ENCODE measurements at regions not wholly inside any gene's neighbourhood (a gene's known extent, or its start where the extent isn't known, plus 50 kb on each side); places are given as distances from the start of the nearest gene placed in this dataset.

DNA sequence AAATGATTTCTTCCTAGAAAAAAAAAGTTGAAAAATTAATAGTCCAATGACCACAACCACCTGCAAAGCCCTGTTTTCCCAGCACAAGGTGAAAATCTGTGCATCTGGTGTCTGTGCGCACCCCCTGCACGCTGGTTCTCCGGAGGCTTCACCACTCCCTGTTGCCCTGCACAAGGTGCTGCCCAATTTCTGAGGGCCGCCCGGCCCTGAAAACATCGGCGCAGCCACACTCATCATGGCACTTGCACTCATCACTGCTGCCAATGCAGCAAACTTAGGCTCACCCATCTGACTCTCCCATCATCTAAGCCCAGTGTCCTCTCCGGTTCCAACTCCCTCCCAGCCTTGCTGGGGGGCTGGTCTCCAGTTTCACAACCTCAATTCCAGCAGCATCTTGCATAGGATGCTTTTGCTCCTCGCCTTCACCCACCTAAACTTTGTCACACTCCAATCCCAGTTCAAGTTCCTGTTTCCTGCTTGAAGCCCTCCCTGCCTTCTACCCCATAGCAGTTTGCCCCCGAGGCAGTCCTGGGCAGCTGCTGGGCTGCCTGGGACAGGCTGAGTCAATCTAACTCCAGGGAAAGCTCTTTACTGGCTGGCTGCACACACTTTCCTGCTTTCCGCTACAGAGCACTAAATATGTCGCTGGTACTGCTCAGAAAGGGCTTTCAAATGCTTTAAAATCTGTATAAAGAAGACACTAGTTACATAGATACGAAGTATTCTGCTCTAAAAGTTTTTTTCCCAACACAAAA, 522.5 kb upstream of the ID2 start:
- H3K36me3 ChIP-seq (ENCODE audit: control insufficient read depth in 3 of 3, insufficient read depth in 3 of 3, low read length in 3 of 3) = no peaks in the 10 kb centered on the region
- H3K9me3 ChIP-seq (ENCODE audit: control insufficient read depth in 3 of 3, low read length in 3 of 3) = no peaks in the 10 kb centered on the region
- H3K27ac ChIP-seq (ENCODE audit: low read depth, low read length) = no peak overlapping the region

DNA sequence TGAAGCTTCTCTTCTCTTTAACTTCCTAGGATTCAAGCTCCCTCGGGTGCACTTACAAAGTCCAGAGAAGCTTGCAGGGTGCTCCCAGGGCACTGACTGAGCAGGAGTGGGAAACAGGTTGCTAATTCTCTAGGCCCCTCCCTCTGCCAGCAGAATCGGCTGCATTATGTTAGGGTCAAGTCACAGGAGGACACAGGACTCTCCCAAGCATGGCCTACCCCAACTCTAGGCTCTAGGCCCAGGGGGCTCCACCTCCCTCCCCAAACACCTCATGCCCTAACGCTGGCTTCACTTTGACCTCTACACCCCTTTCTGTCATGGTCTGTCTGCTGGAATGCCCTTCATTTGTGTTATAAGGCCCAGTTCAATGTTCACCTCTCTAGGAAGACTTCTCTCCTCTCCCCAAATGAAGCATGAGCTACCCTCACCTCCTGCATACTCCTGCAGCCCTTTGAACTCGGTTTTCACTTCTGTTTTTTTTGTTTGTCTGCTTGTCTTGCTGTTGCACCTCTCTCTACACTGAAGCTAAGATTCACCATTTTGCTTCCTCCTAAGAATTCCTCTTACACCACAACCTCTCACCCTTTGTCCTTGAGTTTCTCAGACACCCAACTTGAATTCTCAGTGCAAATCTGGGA, 521.8 kb upstream of the ID2 start:
- Histone ChIP-seq H3K4me3 (ENCODE audit: low read length in 3 of 3) (no peak overlapping the region), H3K27me3 (ENCODE audit: control insufficient read depth in 3 of 3, insufficient read depth in 3 of 3, low read length in 3 of 3) (no peaks in the 10 kb centered on the region), H3K9me3 (ENCODE audit: control insufficient read depth in 3 of 3, low read length in 3 of 3) (no peaks in the 10 kb centered on the region), H3K36me3 (ENCODE audit: control insufficient read depth in 3 of 3, insufficient read depth in 3 of 3, low read length in 3 of 3) (no peaks in the 10 kb centered on the region), H3K27ac (ENCODE audit: low read depth, low read length) (no peak overlapping the region), H3K4me1 (ENCODE audit: control insufficient read depth in 3 of 3, insufficient read depth in 3 of 3, low read length in 3 of 3) (no peaks in the 10 kb centered on the region), H3K9ac (ENCODE audit: low read depth in 1 of 3, low read length in 3 of 3) (no peak overlapping the region)

More for the DNA sequence above, 522.5 kb upstream of the ID2 start:
- Histone ChIP-seq H3K4me1 (ENCODE audit: control insufficient read depth in 3 of 3, insufficient read depth in 3 of 3, low read length in 3 of 3) (no peaks in the 10 kb centered on the region), H3K4me3 (ENCODE audit: low read length in 3 of 3) (no peak overlapping the region), H3K27me3 (ENCODE audit: control insufficient read depth in 3 of 3, insufficient read depth in 3 of 3, low read length in 3 of 3) (no peaks in the 10 kb centered on the region), H3K9ac (ENCODE audit: low read depth in 1 of 3, low read length in 3 of 3) (no peak overlapping the region)

DNA sequence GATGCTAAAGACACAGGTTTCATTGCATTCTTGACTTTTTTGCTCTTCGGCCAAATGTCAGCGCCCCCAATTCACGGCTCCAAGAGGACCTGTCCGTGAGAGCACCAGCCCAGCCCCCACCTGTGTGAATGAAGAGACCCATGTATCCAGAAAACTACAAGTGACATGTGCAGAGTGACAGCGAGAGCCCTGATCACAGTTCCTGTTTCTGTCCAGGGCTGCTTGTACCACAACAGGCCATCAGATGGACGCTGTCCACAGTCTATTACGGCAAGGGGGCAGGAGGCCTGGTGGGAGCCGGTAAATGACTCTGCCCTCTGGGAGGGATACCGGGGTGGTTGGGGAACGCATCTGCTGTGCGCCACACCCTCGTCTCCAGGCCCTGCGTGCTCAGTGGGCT, 520.9 kb upstream of the ID2 start:
- Histone ChIP-seq H3K36me3 (ENCODE audit: control insufficient read depth in 3 of 3, insufficient read depth in 3 of 3, low read length in 3 of 3) (no peaks in the 10 kb centered on the region), H3K27me3 (ENCODE audit: control insufficient read depth in 3 of 3, insufficient read depth in 3 of 3, low read length in 3 of 3) (no peaks in the 10 kb centered on the region), H3K9me3 (ENCODE audit: control insufficient read depth in 3 of 3, low read length in 3 of 3) (no peaks in the 10 kb centered on the region), H3K4me3 (ENCODE audit: low read length in 3 of 3) (no peak overlapping the region), H3K4me1 (ENCODE audit: control insufficient read depth in 3 of 3, insufficient read depth in 3 of 3, low read length in 3 of 3) (no peaks in the 10 kb centered on the region), H3K9ac (ENCODE audit: low read depth in 1 of 3, low read length in 3 of 3) (no peak overlapping the region), H3K27ac (ENCODE audit: low read depth, low read length) (no peak overlapping the region)

DNA sequence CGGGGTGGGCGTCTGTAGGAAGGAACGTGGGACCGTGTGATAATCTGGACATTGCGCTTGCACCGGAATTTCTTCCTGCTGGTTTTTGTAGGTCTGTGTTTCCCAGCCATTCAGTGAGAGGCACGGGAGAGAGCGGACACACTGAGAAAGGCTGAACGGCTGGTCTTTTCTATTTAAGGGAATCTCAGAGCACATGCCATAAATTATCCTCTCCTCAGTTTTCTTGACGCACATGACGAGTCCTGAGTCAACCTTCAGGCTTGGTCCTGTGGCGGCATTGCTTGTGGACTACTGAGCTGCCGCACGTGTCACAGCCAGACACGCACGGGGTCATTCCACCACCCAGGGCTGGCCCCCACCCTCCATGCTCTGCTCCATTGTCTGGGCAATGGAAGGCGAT, 519.3 kb upstream of the ID2 start:
- H3K36me3 ChIP-seq (ENCODE audit: control insufficient read depth in 3 of 3, insufficient read depth in 3 of 3, low read length in 3 of 3) = no peaks in the 10 kb centered on the region
- H3K27me3 ChIP-seq (ENCODE audit: control insufficient read depth in 3 of 3, insufficient read depth in 3 of 3, low read length in 3 of 3) = no peaks in the 10 kb centered on the region
- no peak overlapping the region for H3K27ac ChIP-seq (ENCODE audit: low read depth, low read length)
- no peaks in the 10 kb centered on the region for H3K4me1 ChIP-seq (ENCODE audit: control insufficient read depth in 3 of 3, insufficient read depth in 3 of 3, low read length in 3 of 3)
- no peak overlapping the region for H3K4me3 ChIP-seq (ENCODE audit: low read length in 3 of 3)
- no peak overlapping the region for H3K9ac ChIP-seq (ENCODE audit: low read depth in 1 of 3, low read length in 3 of 3)
- H3K9me3 ChIP-seq (ENCODE audit: control insufficient read depth in 3 of 3, low read length in 3 of 3) = no peaks in the 10 kb centered on the region

DNA sequence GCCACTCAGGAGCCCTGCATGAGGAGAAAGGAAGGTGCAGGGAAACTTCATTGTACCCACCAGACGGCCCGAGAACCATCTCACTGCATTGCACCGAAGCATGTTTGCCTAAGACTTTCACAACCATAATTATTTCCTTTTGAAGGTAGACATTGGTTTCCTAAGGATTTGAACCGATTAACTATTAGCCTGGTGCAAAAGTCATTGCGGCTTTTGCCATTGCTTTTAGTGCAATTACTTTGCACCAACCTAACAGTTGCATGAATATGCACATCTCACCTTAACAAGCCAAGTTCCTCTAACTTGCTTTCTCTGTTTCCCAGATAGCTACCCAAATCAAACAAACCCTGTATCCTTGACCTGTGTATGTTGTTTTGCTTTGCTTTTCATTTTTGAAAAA, 516.3 kb upstream of the ID2 start:
- Histone ChIP-seq H3K27ac (ENCODE audit: low read depth, low read length) (no peak overlapping the region), H3K4me3 (ENCODE audit: low read length in 3 of 3) (no peak overlapping the region), H3K9me3 (ENCODE audit: control insufficient read depth in 3 of 3, low read length in 3 of 3) (no peaks in the 10 kb centered on the region), H3K9ac (ENCODE audit: low read depth in 1 of 3, low read length in 3 of 3) (no peak overlapping the region), H3K4me1 (ENCODE audit: control insufficient read depth in 3 of 3, insufficient read depth in 3 of 3, low read length in 3 of 3) (no peaks in the 10 kb centered on the region), H3K27me3 (ENCODE audit: control insufficient read depth in 3 of 3, insufficient read depth in 3 of 3, low read length in 3 of 3) (no peaks in the 10 kb centered on the region), H3K36me3 (ENCODE audit: control insufficient read depth in 3 of 3, insufficient read depth in 3 of 3, low read length in 3 of 3) (no peaks in the 10 kb centered on the region)

DNA sequence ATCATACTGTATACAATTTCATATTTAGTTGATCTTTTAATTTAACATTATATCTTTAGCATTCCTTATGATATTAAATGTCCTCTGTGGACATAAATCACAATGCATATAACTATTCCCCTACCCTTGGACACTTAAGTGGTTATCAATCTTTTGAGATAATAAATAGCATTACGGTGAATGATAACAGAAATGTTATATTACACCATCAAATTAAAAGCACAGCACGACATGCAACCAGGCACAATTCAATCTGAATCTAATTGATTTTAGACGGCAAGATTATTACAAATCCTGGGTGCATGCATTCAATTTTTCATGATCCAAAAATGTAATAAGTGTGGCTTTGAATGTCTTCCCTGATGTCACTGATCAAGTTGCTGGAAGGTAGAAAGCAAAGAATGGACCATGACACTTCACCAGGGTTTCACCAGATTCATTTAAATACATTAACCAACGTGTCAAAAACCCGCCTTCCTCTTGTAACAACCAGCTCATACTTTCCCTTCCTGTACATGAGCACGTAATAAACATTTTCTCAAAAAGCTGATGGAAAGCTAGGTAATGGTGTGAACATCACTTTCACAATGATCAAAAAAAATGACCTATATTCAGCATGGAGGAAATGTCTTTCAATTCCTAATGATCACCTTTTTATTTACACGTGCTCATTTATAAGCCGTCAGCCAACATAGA, 513.7 kb upstream of the ID2 start:
- Histone ChIP-seq H3K9ac (ENCODE audit: low read depth in 1 of 3, low read length in 3 of 3) (no peak overlapping the region), H3K4me1 (ENCODE audit: control insufficient read depth in 3 of 3, insufficient read depth in 3 of 3, low read length in 3 of 3) (no peaks in the 10 kb centered on the region), H3K27ac (ENCODE audit: low read depth, low read length) (no peak overlapping the region), H3K9me3 (ENCODE audit: control insufficient read depth in 3 of 3, low read length in 3 of 3) (no peaks in the 10 kb centered on the region), H3K4me3 (ENCODE audit: low read length in 3 of 3) (no peak overlapping the region), H3K27me3 (ENCODE audit: control insufficient read depth in 3 of 3, insufficient read depth in 3 of 3, low read length in 3 of 3) (no peaks in the 10 kb centered on the region), H3K36me3 (ENCODE audit: control insufficient read depth in 3 of 3, insufficient read depth in 3 of 3, low read length in 3 of 3) (no peaks in the 10 kb centered on the region)

DNA sequence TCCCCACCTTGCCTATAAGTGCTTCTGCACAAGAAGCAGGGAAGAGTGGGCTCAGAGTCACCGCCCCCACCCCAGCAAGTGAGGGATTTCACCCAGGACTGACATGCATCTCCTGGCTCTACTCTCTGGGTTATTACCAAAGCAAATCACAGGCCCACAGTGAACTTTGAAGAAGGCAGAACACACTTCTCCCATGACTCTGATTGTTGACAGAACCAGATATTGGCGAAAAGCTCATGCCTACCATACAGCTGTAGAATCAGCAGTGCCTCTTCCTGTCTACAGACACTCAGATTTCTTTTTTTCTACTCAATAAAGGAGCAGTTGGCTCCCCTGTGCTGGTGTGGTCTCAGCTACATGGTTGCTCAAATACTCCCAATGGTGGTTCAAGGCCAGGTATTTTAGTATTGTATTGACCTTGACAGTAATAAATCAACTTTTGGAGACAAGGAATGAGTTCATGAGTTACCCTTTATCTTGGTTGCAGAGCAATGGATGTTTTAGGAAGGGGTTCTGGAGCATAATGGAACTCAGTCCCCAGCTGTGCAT, 512.9 kb upstream of the ID2 start:
- Histone ChIP-seq H3K9ac (ENCODE audit: low read depth in 1 of 3, low read length in 3 of 3) (no peak overlapping the region), H3K9me3 (ENCODE audit: control insufficient read depth in 3 of 3, low read length in 3 of 3) (no peaks in the 10 kb centered on the region), H3K4me3 (ENCODE audit: low read length in 3 of 3) (no peak overlapping the region), H3K27ac (ENCODE audit: low read depth, low read length) (no peak overlapping the region), H3K27me3 (ENCODE audit: control insufficient read depth in 3 of 3, insufficient read depth in 3 of 3, low read length in 3 of 3) (no peaks in the 10 kb centered on the region), H3K4me1 (ENCODE audit: control insufficient read depth in 3 of 3, insufficient read depth in 3 of 3, low read length in 3 of 3) (no peaks in the 10 kb centered on the region), H3K36me3 (ENCODE audit: control insufficient read depth in 3 of 3, insufficient read depth in 3 of 3, low read length in 3 of 3) (no peaks in the 10 kb centered on the region)

DNA sequence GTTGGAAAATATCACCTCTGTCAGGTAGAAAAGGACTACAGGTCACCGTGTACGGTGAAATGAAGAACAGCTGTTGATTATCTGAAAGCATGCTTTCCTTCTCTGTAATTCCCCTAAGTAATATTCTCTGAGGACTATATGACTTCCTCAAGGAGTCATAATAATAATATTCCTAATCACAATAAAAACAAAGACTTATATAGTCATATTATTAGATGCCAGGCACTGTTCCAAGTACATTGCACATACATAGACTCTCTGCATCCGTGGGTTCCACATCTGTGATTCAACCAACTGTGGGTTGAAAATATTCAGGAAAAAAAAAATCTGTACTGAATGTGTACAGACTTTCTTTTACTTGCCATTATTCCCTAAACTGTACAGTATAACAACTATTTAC, 512.4 kb upstream of the ID2 start:
- Histone ChIP-seq H3K9me3 (ENCODE audit: control insufficient read depth in 3 of 3, low read length in 3 of 3) (no peaks in the 10 kb centered on the region), H3K9ac (ENCODE audit: low read depth in 1 of 3, low read length in 3 of 3) (no peak overlapping the region), H3K36me3 (ENCODE audit: control insufficient read depth in 3 of 3, insufficient read depth in 3 of 3, low read length in 3 of 3) (no peaks in the 10 kb centered on the region), H3K27me3 (ENCODE audit: control insufficient read depth in 3 of 3, insufficient read depth in 3 of 3, low read length in 3 of 3) (no peaks in the 10 kb centered on the region), H3K4me1 (ENCODE audit: control insufficient read depth in 3 of 3, insufficient read depth in 3 of 3, low read length in 3 of 3) (peaks cover 0 to 1% (median 0%) of the 10 kb centered on the region in 3 donors), H3K4me3 (ENCODE audit: low read length in 3 of 3) (no peak overlapping the region), H3K27ac (ENCODE audit: low read depth, low read length) (no peak overlapping the region)

DNA sequence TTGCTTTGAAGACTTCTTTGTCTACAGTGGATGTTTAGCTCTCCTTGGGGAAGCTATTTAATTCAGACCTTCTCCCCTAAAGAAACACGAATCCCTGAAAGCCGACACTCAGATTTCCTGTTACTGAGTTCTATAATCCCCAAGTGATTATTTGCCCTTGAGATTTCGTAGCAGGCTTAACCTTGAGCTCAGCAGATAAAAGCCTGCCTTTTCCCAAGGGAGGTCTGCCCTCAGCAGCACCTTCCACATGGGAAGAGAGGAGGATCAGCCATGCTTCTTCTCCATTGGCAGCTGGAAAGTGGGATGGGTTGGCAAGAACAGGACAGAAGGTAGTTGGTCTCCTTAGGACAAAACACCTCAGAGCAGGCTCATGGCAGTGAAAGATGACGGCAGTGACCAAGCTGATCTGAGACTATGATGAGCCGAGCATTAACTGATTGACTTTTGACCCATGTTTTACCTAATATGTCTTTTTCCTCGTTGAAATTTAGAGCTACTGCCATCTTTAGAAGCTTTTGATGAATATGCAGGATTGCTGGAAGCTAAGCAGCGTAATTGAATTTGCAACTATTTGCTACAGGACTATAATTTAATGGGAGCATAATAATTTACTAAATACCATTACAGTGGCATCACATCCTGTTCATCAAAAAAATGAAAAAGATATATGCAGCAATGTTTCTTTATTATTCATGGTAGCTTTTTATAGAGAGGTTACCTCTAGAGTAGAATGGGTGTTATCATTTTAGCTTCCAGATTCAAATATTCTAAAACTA, 511.1 kb upstream of the ID2 start:
- no peaks in the 10 kb centered on the region for H3K27me3 ChIP-seq (ENCODE audit: control insufficient read depth in 3 of 3, insufficient read depth in 3 of 3, low read length in 3 of 3)
- H3K4me3 ChIP-seq (ENCODE audit: low read length in 3 of 3) = no peak overlapping the region
- H3K9me3 ChIP-seq (ENCODE audit: control insufficient read depth in 3 of 3, low read length in 3 of 3) = no peaks in the 10 kb centered on the region
- H3K9ac ChIP-seq (ENCODE audit: low read depth in 1 of 3, low read length in 3 of 3) = no peak overlapping the region
- H3K4me1 ChIP-seq (ENCODE audit: control insufficient read depth in 3 of 3, insufficient read depth in 3 of 3, low read length in 3 of 3) = peaks cover 0 to 4% (median 0%) of the 10 kb centered on the region in 3 donors
- no peak overlapping the region for H3K27ac ChIP-seq (ENCODE audit: low read depth, low read length)
- H3K36me3 ChIP-seq (ENCODE audit: control insufficient read depth in 3 of 3, insufficient read depth in 3 of 3, low read length in 3 of 3) = no peaks in the 10 kb centered on the region
